Heart right ventricle (tissue), 16 donors: ENCODE measurements at regions not wholly inside any gene's neighbourhood (a gene's known extent, or its start where the extent isn't known, plus 50 kb on each side); places are given as distances from the start of the nearest gene placed in this dataset.
A peak's percentile ranks its signal among the peaks of the same experiment; 100 is the strongest.

ENCODE experiments used
- ATAC-seq, 8 donors: fragments of 200-7000 bp; cut with Tn5 transposase; one replicate each; pipeline ENCODE4 v1.9.1; 2020; ENCODE audit warnings: mild to moderate bottlenecking in 8 of 8, moderate library complexity in 8 of 8, moderate number of reproducible peaks in 1 of 8
- DNase-seq, 2 donors: peaks; one replicate each; pipeline ENCODE4 v3.0.0-alpha.2; 2020
- H3K27ac ChIP-seq, 10 donors: fragments of 200-600 bp; sonication (generic) in 2 of 10; one replicate each; pipeline versions ENCODE4 v1.5.0 to v1.8.0; 2020 to 2022; ENCODE audit warnings: mild to moderate bottlenecking in 3 of 10
- H3K27me3 ChIP-seq, 7 donors: fragments of 200-600 bp; one replicate each; pipeline ENCODE4 v1.8.0; 2021 to 2022; ENCODE audit warnings: mild to moderate bottlenecking in 2 of 7
- H3K36me3 ChIP-seq, 9 donors: fragments of 200-600 bp; sonication (generic) in 1 of 9; one replicate each; pipeline versions ENCODE4 v1.5.0 to v1.8.0; 2020 to 2022; ENCODE audit warnings: mild to moderate bottlenecking in 2 of 9
- H3K4me1 ChIP-seq, 9 donors: fragments of 200-600 bp; sonication (generic) in 1 of 9; one replicate each; pipeline versions ENCODE4 v1.5.0 to v1.8.0; 2020 to 2022; ENCODE audit warnings: mild to moderate bottlenecking in 4 of 9
- H3K4me3 ChIP-seq, 10 donors: fragments of 200-600 bp; sonication (generic) in 2 of 10; one replicate each; pipeline versions ENCODE4 v1.5.0 to v1.8.0; 2020 to 2022; ENCODE audit warnings: mild to moderate bottlenecking in 7 of 10, moderate library complexity in 2 of 10
- H3K9me3 ChIP-seq, 11 donors: fragments of 200-600 bp in 10 of 11; sonication (generic) in 2 of 11; one replicate each; pipeline versions ENCODE4 v1.5.0 to v1.8.0; 2013 to 2022; ENCODE audit warnings: mild to moderate bottlenecking in 2 of 11, control low read depth in 1 of 11, moderate library complexity in 1 of 11
- CTCF ChIP-seq, 9 donors: fragments of 200-600 bp; sonication (generic) in 2 of 9; IDR thresholded peaks; one replicate each; pipeline versions ENCODE4 v1.5.0 to v1.8.0; 2021 to 2022; ENCODE audit warnings: antibody characterized with exemption in 9 of 9, mild to moderate bottlenecking in 5 of 9, moderate library complexity in 1 of 9
- WGBS, 2 donors: extraction: QIAGEN DNeasy Blood & Tissue Kit; methylation state at CpG; one replicate each; pipeline ENCODE4 v1.1.7; 2013; ENCODE audit warnings: inconsistent platforms in 1 of 2; 5-methylcytosine and 5-hydroxymethylcytosine counted together
- intact Hi-C, 10 donors: fragments of 100-400 bp; cut with DNase I; formaldehyde crosslinking; loops; one replicate each; pipeline versions ENCODE4 v1.11.1 to v1.14.2; 2022
- donor health status: Arrhythmogenic right ventricular cardiomyopathy.
- donor health status: ischemic (EF 13 %, LVEDD 7.1; RV severe dilation, severe dysfunction).
- donor health status: healthy with polysubstance abuse.
- donor health status: DM: no; HTN: yes; CAD: no.
- donor health status: DM: no; HTN: no; CAD: no.
- donor health status: ischemic (EF 25% LVEDD 6.9; RV normal size, moderate dysfunction).
- donor health status: ischemic (EF 25% LVEDD 5.7; RV mildly dilated, moderate dysfunction).
- donor health status: healthy.
- donor health status: DM: yes; HTN: yes; CAD: no.
- donor health status: Ischemic cardiomyopathy.
- donor health status: ischemic (EF 35%, LVEDD 5.7; RV mildly dilated, moderate dysfunction).
- donor health status: nonischemic (EF 11% LVEDD 7.7; RV severe dilation, severe dysfunction).
- donor health status: DM: yes; HTN: yes; CAD: no.
- donor health status: PGD.
- donor health status: ischemic (EF 29% LVEDD 5.4; RV normal size, mild dysfunction).
- donor health status: nonischemic (EF 23%, LVEDD 6.1; RV moderate dilation, normal function).

DNA sequence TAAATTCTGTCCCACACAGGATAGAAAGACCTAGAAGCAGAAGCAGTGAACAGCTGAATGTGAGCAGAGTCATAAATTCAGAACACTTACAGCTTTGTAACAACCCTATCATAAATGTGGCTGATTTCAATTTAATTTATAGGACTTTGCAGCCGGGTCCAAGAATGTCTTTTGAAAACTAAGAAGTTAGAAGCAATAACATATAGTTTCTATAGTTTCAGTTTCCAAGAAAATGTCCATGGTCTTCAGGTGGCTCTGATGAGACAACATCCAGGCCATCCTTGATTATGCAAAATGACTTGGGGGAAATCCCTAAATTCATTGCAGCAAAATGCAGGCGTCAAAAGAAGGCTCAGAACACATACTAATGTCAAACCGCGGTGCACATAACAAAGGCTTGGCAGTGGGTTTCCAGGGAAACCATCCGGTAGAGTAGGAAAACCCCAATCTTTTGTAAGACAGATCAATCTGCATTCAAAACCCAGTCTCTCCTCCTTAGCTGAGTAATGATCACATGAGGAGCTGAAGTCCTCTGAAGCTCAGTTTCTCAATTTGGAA lies 442.2 kb upstream of the ID2 start:
- Histone ChIP-seq H3K9me3 (peaks cover 0 to 8% (median 0%) of the 10 kb centered on the region in 11 donors), H3K4me3 (no peak overlapping the region), H3K4me1 (peaks cover 0 to 39% (median 8%) of the 10 kb centered on the region in 9 donors), H3K36me3 (no peaks in the 10 kb centered on the region), H3K27me3 (no peaks in the 10 kb centered on the region), H3K27ac (no peak overlapping the region)
- DNase-seq (no peak), ATAC-seq (no peak)
- 77 to 85% methylated on average over 5 of the region's 5 CpGs for WGBS, 2 donors
- intact Hi-C loops: loop anchor here in 3 of 10 donors (10.0 kb wide), 2 partner anchors 105 to 445 kb away; partner anchors contain the start of gene ID2 (in 2 of the 3)
- TF ChIP-seq CTCF (IDR thresholded peaks at IDR 0.05): no peak

- intact Hi-C loops: no loop called here
- 47 to 49% methylated on average over 3 of the region's 3 CpGs for WGBS, 2 donors
- Histone ChIP-seq H3K4me1 (peaks cover 0 to 36% (median 0%) of the 10 kb centered on the region in 9 donors), H3K9me3 (peaks cover 0 to 17% (median 0%) of the 10 kb centered on the region in 11 donors), H3K36me3 (no peaks in the 10 kb centered on the region), H3K27ac (no peak overlapping the region), H3K4me3 (no peak overlapping the region), H3K27me3 (no peaks in the 10 kb centered on the region)
- no peak for TF ChIP-seq CTCF (IDR thresholded peaks at IDR 0.05)
- ATAC-seq (no peak), DNase-seq (no peak)
Measured at GRCh38 chr2:8241317-8241716, 440.5 kb upstream of the ID2 start.

DNA sequence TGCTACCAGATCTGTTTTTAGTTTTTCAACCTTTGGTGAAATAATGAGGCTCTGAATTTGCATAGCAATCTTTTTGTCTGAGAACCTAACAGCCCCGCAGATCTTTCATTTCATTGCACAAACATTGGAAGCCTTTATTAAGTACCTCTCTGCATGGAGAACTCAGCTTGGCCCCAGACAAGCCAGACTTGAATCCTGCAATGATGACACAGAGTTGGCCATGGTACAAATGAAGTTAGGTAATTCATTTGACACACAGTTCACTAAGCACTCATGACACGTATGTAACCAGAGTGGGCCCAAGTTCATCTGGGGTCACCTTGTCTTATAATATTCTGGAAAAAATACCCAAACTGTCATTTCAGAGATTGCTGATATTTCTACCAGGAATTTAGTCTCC lies 439.1 kb upstream of the ID2 start:
- TF ChIP-seq CTCF (IDR thresholded peaks at IDR 0.05): no peak
- ATAC-seq (peak in 1 of 8 donors; percentile 72), DNase-seq (no peak)
- intact Hi-C loops: no loop called here
- no peak overlapping the region for H3K27ac ChIP-seq
- WGBS, 2 donors: 70 to 78% methylated on average over 2 of the region's 2 CpGs
- no peaks in the 10 kb centered on the region for H3K36me3 ChIP-seq
- H3K4me3 ChIP-seq: no peak overlapping the region
- peaks cover 0 to 36% (median 3%) of the 10 kb centered on the region in 9 donors for H3K4me1 ChIP-seq
- H3K9me3 ChIP-seq: peaks cover 0 to 23% (median 0%) of the 10 kb centered on the region in 11 donors
- H3K27me3 ChIP-seq: no peaks in the 10 kb centered on the region

- ATAC-seq (no peak), DNase-seq (no peak)
- TF ChIP-seq CTCF (IDR thresholded peaks at IDR 0.05): no peak
- Histone ChIP-seq H3K4me3 (no peak overlapping the region), H3K36me3 (no peaks in the 10 kb centered on the region), H3K9me3 (peaks cover 0 to 23% (median 0%) of the 10 kb centered on the region in 11 donors), H3K27me3 (no peaks in the 10 kb centered on the region), H3K4me1 (peaks cover 0 to 30% (median 7%) of the 10 kb centered on the region in 9 donors), H3K27ac (no peak overlapping the region)
- intact Hi-C loops: no loop called here
- 96 to 97% methylated on average over 5 of the region's 5 CpGs for WGBS, 2 donors
Measured at GRCh38 chr2:8243748-8244400, 438.0 kb upstream of the ID2 start.
